ENCODE measurements at regions not wholly inside any gene's neighbourhood (a gene's known extent, or its start where the extent isn't known, plus 50 kb on each side); places are given as distances from the start of the nearest gene placed in this dataset.

DNA sequence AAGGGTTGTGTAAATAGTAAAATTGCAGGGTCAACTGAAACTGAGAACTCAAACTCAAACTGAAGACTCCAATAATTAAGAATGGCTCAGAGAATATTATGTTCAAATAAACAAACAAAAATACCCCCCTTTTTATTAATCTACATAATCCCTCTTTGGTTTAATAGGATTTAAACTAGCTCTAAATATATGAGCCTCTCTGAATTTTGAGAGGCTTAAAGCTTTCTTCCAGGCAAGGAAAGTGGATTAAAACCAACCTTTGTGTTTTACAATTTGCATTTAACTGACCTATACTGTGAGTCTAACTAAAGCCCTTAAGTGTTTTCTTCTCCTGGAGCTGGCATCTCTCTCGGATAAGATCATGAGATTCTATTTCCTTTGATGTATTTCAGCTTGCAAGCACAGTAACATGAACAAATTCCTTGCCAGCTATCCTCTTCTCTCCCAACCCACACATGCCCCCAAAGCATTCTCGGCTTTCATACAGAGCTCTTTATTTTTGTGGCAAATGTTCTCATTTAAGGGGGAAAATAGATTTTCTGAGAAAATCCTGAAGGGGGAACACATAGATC, 1310.8 kb upstream of the AGA start:
- WGBS (ENCODE audit: low lambda C conversion rate), result 0% methylated on average over 2 of the region's 2 CpGs
- FAIRE-seq (no peak), ATAC-seq (no peak), DNase-seq (ENCODE audit: low spot score) (no peak)
- no TSS peak for BruUV-seq (replicated peaks)
- POLR2A ChIA-PET, result no interaction called here
- no peaks in the 10 kb centered on the region for H3K27me3 ChIP-seq (ENCODE audit: control insufficient read depth in 1 of 2, insufficient read depth in 2 of 2, low read length in 2 of 2)
- no peak overlapping the region for H2AFZ ChIP-seq (ENCODE audit: low read length)
- H3K27ac ChIP-seq (ENCODE audit: extremely low read length, insufficient read depth, low read length), result no peak overlapping the region
- no peaks in the 10 kb centered on the region for H3K9me3 ChIP-seq (ENCODE audit: low read length)
- no peak overlapping the region for H3K4me2 ChIP-seq (ENCODE audit: low read depth, low read length)
- intact Hi-C loops (cut with micrococcal nuclease; ENCODE audit: unreplicated experiment), result no loop called here
- no peaks in the 10 kb centered on the region for H3K4me1 ChIP-seq (ENCODE audit: insufficient read depth, low read length)
- no peak for TF ChIP-seq CEBPZ (IDR thresholded peaks at IDR 0.05; ENCODE audit: low read length)
- H3K79me2 ChIP-seq (ENCODE audit: insufficient read depth, low read length), result no peaks in the 10 kb centered on the region
- CTCF ChIA-PET (ENCODE audit: low intra/inter-chr PET ratio, low total read pairs), result no interaction called here
- no peak overlapping the region for H3K9ac ChIP-seq (ENCODE audit: insufficient read depth, low read depth, low read length)
- in situ Hi-C loops (cut with HindIII; ENCODE audit: extremely low pct_ligation_motif_present, low pct_unique_long_range_greater_than_20kb), result no loop called here
- H3K4me3 ChIP-seq (replicated peaks in 1 of 3; ENCODE audit: insufficient read depth in 1 of 3, low read depth in 2 of 3, low read length in 3 of 3), result no peak overlapping the region
- H4K20me1 ChIP-seq (ENCODE audit: insufficient read depth, low read length), result no peaks in the 10 kb centered on the region
- no peaks in the 10 kb centered on the region for H3K36me3 ChIP-seq (replicated peaks in 1 of 2; ENCODE audit: control insufficient read depth in 1 of 2, insufficient read depth in 2 of 2, low read length in 2 of 2)

DNA sequence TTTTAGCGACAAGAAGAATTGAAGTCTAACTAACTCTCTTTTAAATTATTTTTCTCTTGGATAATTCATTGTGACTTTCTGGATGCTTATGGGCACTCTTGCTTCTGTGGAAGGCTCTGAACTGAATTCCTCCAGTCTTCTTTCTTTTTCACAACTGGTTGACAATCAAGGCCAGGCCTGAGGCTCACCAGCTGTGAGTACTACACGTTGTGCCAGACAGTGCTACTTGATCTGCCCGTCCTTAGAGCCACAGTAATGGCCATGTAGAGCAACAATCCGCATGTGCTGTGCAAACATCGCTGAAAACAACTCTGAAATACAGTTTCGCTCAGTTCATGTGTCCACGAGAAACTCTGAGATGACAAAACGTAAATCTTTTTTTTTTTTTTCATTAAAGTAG, 1336.3 kb upstream of the AGA start:
- in situ Hi-C loops (cut with HindIII; ENCODE audit: extremely low pct_ligation_motif_present, low pct_unique_long_range_greater_than_20kb) (no loop called here), intact Hi-C loops (cut with micrococcal nuclease; ENCODE audit: unreplicated experiment) (no loop called here)
- TF ChIP-seq, protein P1, sequence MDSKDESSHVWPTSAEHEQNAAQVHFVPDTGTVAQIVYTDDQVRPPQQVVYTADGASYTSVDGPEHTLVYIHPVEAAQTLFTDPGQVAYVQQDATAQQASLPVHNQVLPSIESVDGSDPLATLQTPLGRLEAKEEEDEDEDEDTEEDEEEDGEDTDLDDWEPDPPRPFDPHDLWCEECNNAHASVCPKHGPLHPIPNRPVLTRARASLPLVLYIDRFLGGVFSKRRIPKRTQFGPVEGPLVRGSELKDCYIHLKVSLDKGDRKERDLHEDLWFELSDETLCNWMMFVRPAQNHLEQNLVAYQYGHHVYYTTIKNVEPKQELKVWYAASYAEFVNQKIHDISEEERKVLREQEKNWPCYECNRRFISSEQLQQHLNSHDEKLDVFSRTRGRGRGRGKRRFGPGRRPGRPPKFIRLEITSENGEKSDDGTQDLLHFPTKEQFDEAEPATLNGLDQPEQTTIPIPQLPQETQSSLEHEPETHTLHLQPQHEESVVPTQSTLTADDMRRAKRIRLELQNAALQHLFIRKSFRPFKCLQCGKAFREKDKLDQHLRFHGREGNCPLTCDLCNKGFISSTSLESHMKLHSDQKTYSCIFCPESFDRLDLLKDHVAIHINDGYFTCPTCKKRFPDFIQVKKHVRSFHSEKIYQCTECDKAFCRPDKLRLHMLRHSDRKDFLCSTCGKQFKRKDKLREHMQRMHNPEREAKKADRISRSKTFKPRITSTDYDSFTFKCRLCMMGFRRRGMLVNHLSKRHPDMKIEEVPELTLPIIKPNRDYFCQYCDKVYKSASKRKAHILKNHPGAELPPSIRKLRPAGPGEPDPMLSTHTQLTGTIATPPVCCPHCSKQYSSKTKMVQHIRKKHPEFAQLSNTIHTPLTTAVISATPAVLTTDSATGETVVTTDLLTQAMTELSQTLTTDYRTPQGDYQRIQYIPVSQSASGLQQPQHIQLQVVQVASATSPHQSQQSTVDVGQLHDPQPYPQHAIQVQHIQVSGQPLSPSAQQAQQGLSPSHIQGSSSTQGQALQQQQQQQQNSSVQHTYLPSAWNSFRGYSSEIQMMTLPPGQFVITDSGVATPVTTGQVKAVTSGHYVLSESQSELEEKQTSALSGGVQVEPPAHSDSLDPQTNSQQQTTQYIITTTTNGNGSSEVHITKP (CRISPR knock-in tag; IDR thresholded peaks at IDR 0.05; ENCODE audit: low read depth), result no peak
- no peak for TF ChIP-seq FOXJ3 (CRISPR knock-in tag; IDR thresholded peaks at IDR 0.05; ENCODE audit: borderline replicate concordance)
- no peak for TF ChIP-seq ZNF567 (CRISPR knock-in tag; IDR thresholded peaks at IDR 0.05; ENCODE audit: borderline replicate concordance)
- TF ChIP-seq FOSL1 (CRISPR knock-in tag; IDR thresholded peaks at IDR 0.05; ENCODE audit: borderline replicate concordance), result no peak
- TF ChIP-seq TGIF2 (CRISPR knock-in tag; IDR thresholded peaks at IDR 0.05), result no peak
- no peak for TF ChIP-seq ETV6 (CRISPR knock-in tag; conservative IDR thresholded peaks at IDR 0.05)
- no peak for TF ChIP-seq ZNF30 (CRISPR knock-in tag; IDR thresholded peaks at IDR 0.05)
- H3K36me3 ChIP-seq (replicated peaks in 1 of 2; ENCODE audit: control insufficient read depth in 1 of 2, insufficient read depth in 2 of 2, low read length in 2 of 2), result no peaks in the 10 kb centered on the region
- H3K4me2 ChIP-seq (ENCODE audit: low read depth, low read length), result no peak overlapping the region
- no peak overlapping the region for H3K4me3 ChIP-seq (replicated peaks in 1 of 3; ENCODE audit: insufficient read depth in 1 of 3, low read depth in 2 of 3, low read length in 3 of 3)
- H3K9ac ChIP-seq (ENCODE audit: insufficient read depth, low read depth, low read length), result no peak overlapping the region
- no peaks in the 10 kb centered on the region for H3K4me1 ChIP-seq (ENCODE audit: insufficient read depth, low read length)
- H2AFZ ChIP-seq (ENCODE audit: low read length), result no peak overlapping the region
- no peaks in the 10 kb centered on the region for H3K79me2 ChIP-seq (ENCODE audit: insufficient read depth, low read length)
- H3K9me3 ChIP-seq (ENCODE audit: low read length), result no peaks in the 10 kb centered on the region
- POLR2A ChIA-PET, result no interaction called here
- no TSS peak for BruUV-seq (replicated peaks)
- CTCF ChIA-PET (ENCODE audit: low intra/inter-chr PET ratio, low total read pairs), result no interaction called here
- no peaks in the 10 kb centered on the region for H4K20me1 ChIP-seq (ENCODE audit: insufficient read depth, low read length)
- H3K27me3 ChIP-seq (ENCODE audit: control insufficient read depth in 1 of 2, insufficient read depth in 2 of 2, low read length in 2 of 2), result no peaks in the 10 kb centered on the region
- WGBS (ENCODE audit: low lambda C conversion rate), result 17% methylated on average over 8 of the region's 8 CpGs
- no peak overlapping the region for H3K27ac ChIP-seq (ENCODE audit: extremely low read length, insufficient read depth, low read length)
- ATAC-seq, result no peak
- no peak for FAIRE-seq
- no peak for DNase-seq (ENCODE audit: low spot score)

All from HepG2 (cell line).